GM19239 (cell line): ENCODE measurements at regions not wholly inside any gene's neighbourhood (a gene's known extent, or its start where the extent isn't known, plus 50 kb on each side); places are given as distances from the start of the nearest gene placed in this dataset.
"Not testable (repeated sequence)": the region's sequence is repeated elsewhere in the genome, so short reads cannot be mapped to it uniquely, and the experiment has no call there.

Experiments
- DNase-seq: peaks from one replicate; pipeline ENCODE4 v3.0.0; 2011; ENCODE audit warnings: low spot score; ENCODE audit not compliant: insufficient read length
- FAIRE-seq: peaks from 2 replicates; lab custom pipeline; 2011; peaks lifted over from hg19 to GRCh38; lab: Jason Lieb, UNC

GRCh38 chr10:114872519-114873087 lies 51.0 kb downstream of the FHIP2A start:
- DNase-seq (no peak), FAIRE-seq (no peak)

DNA sequence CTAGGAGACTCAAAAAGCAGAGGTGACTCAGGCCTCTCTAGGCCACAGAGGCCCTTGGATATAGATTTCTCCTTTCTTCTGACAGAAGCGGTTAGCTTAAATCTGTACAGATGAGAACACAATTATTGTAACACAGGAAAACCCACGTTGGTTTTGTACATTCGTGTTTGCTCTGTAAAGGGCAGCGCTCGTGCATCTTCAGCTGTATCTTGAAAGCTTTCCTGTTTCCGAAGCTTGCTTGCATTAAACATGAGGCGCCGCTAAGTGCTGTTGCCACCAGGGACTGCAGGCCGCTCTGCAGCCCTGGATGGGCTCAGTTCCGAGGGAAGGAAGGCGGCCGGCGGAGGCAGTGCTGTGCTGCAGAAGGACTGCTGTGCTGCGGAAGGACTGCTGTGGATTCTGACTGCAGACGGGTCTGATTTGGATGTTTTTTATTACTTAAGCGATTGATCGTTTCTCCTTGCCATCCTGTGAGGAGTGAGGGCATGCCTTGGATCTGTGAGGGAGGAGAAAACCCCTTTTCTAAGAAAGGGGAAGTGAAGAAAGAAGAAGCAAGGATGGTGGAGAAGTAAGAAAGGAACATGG lies 53.3 kb downstream of the FHIP2A start:
- FAIRE-seq = no peak
- DNase-seq = no peak

GRCh38 chr10:114875590-114876081 lies 54.1 kb downstream of the FHIP2A start:
- FAIRE-seq, DNase-seq: not testable (repeated sequence)

DNA sequence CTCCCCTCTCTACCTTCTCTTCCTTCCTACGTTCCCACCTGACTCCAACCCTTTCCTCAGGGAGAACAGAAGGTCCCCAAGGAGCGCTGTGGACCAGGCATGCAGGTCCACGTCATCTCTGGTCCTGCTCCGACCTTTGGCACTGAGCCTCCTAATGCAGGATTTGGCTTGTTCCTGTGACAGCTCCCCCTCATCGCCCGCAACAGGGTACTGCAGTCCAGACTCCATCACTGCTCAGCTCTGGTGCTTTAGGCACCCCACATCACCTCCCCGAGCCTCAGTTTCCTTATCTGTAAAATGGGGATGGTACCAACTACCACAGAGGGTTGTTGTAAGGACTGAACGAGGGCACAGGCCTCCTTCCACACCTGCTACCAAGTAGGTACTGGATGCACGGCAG lies 54.6 kb downstream of the FHIP2A start:
- DNase-seq = no peak
- no peak for FAIRE-seq

DNA sequence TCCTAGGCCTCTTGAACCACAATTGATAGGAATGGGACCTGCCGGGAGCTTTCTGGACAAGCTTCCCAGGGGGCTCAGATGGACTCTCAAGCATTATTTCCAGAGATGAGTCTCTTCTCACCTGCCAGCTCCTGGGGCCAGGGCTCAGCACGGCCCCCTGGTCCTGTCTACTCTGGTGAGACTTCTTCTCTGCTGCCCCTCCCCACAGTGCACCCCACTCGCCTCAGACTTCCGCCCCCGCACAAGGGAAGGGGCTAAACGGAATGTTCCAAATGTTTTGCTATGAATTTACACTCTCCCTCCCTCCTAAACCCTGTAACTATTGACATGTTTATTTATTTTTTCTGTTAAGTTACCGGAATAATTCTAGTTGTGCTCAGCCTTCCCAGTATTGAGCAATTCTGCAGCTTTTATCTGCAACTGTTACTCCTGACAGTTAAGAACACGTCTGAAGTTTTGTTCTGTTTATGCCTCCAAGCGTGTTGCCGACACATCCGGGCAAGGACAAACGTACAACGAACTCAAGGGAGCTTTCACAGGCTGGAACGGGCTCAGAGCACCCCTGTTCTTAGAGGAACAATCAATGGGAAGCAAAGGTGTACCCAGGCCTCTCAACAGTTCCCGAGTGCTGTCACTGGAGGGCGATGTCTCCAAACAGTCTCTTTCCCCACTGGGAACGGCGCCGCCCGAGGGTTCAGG lies 55.2 kb downstream of the FHIP2A start:
- FAIRE-seq (peak; percentile 64), DNase-seq (peak; percentile 43)

GRCh38 chr10:114877301-114877644 lies 55.7 kb downstream of the FHIP2A start:
- DNase-seq (no peak), FAIRE-seq (no peak)

DNA sequence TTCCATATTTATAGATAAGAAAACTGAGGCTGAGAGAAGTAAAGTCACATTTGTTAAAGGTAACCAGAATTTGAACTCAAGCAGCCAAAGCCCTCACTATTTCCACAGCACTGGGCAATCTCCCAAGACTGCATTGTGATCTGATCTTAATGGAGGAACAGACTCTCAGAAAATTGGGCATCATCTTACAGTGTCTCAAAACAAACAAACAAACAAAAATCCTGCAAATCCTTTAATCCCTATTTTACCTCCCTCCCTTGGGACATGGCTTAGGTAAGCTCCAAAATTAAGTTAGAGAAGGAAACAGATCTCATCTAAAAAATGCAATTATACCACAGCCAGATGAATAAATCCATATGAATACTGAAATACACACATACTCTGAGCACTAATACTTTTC lies 57.5 kb downstream of the FHIP2A start:
- FAIRE-seq = no peak
- no peak for DNase-seq

- DNase-seq = peak; percentile 28
- FAIRE-seq = peak; percentile 83
These were observed 58.1 kb downstream of the FHIP2A start for GRCh38 chr10:114879541-114880158.

GRCh38 chr10:114881417-114881816 lies 56.6 kb upstream of the TRUB1 start:
- FAIRE-seq = no peak
- no peak for DNase-seq

GRCh38 chr10:114881901-114882300 lies 56.1 kb upstream of the TRUB1 start:
- DNase-seq (no peak), FAIRE-seq (no peak)

DNA sequence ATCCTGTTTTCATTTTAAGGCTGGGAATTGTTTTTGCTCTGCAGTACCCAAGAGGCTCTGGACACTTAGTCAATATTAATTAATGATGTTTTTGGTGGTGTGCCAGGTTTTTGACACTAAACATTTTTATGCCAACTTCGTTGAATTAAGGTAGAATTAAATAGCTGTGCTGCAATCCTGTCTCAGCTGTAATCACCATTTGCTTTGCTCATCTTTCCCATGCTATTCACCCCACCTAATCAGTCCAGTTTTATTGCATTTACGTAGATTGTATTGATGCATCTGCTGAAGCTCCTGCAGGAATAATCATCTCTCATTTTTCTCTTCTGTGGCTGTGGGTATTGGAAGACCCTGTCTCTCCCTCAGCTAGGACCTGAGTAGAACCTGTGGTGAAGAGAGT lies 52.6 kb upstream of the TRUB1 start:
- FAIRE-seq = no peak

More for the DNA sequence above, 52.6 kb upstream of the TRUB1 start:
- no peak for DNase-seq
